ENCODE measurements at regions not wholly inside any gene's neighbourhood (a gene's known extent, or its start where the extent isn't known, plus 50 kb on each side); places are given as distances from the start of the nearest gene placed in this dataset.
"Not testable (repeated sequence)": the region's sequence is repeated elsewhere in the genome, so short reads cannot be mapped to it uniquely, and the experiment has no call there.

DNA sequence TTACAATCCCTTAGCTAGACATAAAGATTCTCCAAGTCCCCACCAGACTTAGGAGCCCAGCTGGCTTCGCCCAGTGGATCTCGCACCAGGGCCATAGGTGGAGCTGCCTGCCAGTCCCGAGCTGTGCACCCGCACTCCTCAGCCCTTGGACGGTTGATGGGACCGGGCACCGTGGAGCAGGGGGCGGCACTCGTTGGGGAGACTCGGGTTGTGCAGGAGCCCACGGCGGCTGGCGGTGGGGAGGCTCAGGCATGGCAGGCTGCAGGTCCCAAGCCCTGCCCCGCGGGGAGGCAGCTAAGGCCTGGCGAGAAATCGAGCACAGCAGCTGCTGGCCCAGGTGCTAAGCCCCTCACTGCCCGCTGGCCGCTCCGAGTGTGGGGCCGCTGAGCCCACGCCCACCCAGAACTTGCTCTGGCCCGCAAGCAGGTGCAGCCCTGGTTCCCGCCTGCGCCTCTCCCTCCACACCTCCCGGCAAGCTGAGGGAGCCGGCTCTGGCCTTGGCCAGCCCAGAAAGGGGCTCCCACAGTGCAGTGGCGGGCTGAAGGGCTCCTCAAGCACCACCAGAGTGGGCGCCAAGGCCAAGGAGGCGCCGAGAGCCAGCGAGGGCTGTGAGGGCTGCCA lies 275.0 kb upstream of the PDE3A start:
- not testable (repeated sequence) for DNase-seq

DNA sequence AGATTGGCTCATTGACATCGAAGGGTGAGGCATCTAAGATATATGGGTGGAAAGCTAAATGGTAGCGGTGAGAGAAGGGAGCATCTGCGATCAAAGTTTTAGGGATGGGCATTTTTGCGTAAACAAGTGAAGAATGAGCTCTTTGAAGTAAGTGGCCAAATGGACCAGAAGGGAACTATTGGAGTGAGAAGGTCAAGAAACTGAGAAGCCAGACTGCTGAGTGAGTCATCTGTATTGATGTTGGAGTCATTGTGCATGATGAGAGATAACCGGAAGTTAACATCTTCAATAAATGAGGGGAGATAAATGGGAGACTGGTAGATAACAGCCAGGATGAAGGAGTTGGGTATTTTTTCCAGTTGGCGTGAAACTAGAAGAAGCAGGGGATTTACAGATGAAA lies 271.9 kb upstream of the PDE3A start:
- no peak for DNase-seq

DNA sequence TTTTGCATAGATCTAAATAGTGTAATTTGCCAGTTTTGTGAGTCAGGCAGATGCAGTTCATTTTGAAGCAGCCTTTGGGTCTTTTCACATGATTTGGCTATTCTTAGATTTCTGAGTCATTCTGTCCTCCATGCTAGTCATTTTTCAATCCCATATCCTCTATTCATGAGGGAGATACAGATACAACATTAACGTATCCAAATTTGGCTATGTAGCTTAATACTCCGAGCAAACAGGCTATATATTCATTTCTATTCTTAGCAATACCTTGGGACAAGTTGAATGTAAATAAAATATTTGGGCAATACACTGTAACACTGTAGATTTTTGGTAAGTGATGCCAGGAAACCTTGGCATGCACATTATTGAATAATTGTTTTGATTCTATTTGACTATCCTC lies 270.7 kb upstream of the PDE3A start:
- DNase-seq: no peak

DNA sequence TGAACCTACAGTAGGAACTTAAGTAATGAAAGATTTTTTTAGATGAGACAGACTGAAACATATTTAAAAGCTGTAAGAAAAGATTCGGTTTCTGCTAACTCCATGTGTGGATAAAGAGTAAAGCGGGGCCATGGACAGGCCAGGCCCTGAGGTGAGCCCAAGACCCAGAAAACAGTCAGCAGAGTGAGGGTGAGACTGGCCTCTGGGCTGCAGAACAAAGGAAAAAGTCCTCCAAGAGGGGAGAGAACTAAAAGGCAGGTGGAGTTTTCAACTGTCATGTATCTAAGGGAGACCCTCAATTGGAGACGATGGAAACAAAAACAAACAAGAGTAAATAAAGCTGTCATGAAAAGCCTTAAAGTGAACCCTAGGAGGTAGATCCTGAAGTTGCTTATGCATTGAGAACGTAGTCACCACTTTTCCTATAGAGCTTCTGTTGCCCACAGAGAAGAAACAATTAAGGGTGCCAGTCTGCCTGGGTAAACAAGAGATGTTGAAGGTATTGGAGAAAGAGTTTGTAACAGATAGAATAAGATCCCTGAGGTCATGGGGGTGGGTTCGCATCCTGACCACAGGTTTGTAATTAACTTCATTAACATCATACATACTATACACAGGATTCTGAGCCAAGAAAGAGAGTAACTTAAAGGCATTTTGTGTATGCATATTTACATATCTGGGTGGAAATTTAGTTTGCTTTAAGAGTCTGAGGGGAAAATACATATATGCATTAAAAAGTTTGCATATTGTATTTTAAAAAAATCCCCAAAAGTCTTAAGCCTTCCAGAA lies 268.7 kb upstream of the PDE3A start:
- peak in 2 of 3 experiments; percentile 16 to 71 for DNase-seq

DNA sequence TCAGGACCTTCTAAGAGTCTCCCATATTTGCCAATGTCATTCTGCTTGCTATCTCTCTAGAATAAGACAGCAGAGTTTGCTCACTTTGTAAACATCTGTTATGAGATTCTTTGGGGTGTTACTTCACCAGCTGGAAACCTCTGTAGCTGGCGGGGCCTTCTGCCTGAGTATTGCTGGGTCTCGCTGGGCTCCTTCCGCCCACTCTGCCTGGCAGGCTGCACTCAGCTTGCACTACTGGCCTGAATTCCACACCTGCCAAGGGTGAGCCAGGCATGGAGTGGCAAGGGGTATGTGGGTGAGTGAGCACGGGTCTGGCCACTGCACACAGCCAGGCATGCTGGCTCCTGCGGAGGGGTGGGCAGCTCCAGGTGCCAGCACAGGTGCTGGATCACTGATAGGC lies 267.3 kb upstream of the PDE3A start:
- no peak for DNase-seq

DNA sequence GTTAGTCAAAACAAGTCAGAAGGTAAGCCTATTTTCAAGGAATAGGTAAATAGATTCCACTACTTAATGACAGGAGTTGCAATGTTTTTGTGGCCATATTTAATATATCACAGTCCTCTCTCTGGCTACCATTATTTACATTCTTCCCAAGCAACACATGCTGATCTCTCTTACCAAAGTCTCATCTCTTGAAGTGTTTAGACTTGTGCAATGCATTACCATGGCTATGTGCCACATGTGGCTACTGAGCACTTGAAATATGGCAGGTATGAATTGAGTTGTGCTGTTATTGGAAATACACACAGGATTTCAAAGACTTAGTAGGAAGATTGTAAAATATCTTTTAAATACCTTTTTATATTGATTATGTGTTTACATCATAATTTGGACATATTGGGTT lies 262.4 kb upstream of the PDE3A start:
- DNase-seq: no peak

DNA sequence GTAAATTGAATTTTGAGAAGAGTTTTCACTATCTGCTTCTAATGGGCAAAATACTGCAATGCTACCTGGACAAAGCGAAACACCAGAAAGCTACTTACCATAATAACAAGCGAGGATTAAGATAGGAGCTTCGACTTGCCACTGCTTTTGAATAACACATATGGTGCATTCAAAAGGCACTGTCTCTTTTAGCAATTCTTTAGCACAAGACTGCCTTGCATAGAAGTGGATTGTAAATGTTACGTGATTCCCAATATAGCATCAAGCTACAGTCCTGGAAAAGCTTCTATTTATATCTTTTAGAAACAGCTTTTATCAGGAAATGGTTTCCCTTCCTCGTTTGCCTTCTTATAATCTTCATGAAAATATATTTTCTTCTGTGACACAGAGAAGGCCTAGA lies 258.7 kb upstream of the PDE3A start:
- DNase-seq: no peak

DNA sequence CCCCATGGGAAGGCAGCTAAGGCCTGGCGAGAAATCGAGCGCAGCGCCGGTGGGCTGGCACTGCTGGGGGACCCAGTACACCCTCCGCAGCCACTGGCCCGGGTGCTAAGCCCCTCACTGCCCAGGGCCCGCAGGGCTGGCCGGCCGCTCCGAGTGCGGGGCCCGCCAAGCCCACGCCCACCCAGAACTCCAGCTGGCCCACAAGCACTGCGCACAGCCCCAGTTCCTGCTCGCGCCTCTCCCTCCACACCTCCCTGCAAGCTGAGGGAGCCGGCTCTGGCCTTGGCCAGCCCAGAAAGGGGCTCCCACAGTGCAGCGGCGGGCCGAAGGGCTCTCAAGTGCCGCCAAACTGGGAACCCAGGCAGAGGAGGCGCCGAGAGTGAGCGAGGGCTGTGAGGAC lies 253.0 kb upstream of the PDE3A start:
- DNase-seq: not testable (repeated sequence)

DNA sequence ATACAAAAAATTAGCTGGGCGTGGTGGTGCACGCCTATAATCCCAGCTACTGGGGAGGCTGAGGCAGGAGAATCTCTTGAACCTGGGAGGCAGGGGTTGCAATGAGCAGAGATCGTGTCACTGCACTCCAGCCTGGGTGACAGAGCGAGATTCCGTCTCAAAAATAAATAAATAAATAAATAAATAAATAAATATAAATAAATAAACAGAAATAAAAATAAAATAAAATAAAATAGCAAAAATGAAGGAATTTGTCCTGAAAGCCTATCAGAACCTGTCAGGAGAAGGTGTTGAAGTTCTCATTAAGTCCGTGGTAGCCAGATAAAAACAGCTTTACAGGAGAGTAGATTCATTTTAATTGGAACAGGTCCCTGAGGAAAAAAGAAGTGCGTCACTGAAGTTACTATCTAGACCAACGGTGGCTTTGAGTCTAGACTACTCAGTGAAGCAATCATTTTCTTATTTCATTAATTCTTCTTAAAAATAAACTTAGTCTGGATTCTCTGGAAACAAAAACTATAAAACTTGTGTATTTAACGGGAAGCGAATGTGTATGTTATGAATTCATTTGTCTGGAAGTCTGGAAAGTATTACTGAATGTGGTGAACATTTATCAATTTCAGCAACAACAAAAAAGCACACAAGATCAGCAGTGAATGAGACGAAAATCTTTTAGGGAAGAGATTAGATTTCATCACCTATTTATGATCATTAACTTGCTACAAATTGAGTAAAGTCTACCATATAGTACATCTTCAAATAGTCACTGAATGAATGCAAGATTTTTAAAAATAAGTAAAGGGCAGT lies 248.5 kb upstream of the PDE3A start:
- DNase-seq: no peak

DNA sequence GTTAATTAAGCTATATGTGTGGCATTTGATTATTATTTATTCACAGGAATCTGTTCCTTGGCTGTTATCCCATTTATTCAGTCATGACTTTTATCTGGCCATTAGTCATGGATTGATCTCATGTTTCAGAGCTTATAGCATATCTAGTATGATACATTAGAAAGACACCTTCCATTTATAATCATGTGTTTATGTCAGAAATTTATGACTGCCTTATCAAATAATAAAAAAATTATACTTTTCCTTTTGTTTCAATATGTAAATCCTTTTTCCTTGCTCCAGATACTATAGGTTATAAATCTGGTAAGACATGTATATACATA lies 248.0 kb upstream of the PDE3A start:
- DNase-seq: no peak

DNA sequence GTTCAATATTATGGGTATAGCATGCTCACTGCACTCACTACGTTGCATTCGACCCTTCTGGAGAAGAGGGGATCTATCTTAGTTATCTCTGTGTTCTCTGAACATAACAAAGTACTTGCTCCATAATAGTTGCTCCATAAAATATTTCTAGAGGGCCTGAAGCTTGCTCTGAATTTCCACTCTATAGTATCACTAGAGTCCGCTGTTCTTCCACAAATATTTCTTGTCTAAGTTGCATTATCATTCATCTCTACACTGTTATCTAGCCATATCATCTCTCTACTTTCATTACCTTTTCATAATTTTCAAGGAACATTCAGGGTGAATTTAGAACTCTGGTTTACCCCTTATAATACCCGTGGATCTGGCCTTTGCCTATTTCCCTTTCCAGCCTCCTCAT lies 246.1 kb upstream of the PDE3A start:
- DNase-seq: no peak

DNA sequence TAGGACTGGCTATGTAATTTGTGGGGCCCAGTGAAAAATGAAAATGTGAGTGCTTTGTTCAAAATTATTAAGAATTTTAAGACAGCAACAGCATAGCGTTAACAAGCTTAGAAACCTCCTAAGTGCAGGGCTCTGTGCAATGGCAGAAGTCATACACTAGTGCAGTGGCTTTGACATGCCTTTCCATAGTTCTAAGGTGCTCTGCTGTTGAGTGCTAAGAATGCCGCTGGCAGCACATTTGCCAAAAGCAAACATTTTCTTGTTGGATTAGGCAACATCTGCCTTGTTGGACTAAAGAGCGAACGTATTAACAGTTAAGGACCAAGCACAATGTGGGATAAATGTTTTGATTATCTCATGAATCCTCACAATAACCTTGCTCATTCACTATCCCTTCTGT lies 244.9 kb upstream of the PDE3A start:
- DNase-seq: no peak

DNA sequence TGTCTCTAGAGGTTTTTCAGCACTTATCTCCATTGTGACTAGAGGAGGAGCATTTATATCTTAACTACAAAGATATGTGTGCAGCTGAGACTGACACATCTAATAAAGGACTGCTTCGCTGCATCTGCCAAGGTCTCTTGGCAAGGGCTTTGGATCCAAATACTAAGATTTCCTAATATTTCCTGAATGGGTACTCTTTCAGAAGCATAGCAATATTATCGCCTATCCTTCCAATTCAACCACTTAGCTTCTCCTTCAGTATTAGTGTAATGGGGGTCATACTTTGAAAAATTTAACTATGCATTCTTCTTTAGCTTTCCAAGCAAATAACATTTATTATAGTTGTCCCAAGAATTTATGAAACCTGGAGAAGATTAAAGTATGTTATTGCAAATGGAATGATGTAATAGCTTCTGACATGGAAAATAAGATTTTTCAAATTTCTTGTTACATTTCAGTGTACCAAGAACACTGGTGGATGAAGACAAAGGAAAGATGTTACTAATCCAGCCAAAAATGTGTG lies 243.0 kb upstream of the PDE3A start:
- no peak for DNase-seq

DNA sequence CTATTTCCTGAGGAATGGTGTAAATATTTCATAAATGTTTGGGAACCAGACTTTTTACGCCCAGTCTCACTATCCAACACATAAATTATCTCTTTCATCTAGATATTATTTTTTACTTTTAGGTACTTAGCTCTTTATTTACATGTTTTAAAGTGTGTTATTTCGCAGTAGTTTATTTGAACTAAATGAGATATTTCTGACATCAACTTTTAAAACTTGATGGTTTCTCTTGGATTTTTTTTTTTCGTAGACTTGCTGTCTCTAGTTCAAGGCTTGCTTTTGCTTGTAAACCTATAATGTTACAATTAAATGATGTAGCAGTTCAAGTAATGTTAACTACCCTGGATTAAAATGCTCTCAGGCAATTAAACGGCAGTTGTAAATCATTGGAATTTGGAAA lies 241.7 kb upstream of the PDE3A start:
- DNase-seq: no peak

DNA sequence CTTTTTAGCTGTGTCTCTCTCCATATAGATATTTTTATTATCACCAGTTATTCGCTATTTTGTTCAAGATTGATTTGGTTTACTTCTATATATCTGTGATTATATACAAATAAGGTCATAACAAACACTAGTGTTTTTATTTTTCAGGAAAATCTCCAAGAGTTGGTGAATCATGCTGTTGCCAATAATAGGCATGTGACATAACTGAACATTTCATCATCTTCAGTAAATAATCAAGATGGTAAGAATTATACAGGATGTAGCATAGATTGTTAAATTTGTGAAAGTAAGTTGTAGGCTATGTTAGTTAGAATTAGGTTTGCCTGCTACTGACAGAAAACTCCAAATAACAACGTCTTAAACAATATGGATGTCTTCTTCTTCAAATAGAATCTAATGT lies 240.9 kb upstream of the PDE3A start:
- DNase-seq: no peak

DNA sequence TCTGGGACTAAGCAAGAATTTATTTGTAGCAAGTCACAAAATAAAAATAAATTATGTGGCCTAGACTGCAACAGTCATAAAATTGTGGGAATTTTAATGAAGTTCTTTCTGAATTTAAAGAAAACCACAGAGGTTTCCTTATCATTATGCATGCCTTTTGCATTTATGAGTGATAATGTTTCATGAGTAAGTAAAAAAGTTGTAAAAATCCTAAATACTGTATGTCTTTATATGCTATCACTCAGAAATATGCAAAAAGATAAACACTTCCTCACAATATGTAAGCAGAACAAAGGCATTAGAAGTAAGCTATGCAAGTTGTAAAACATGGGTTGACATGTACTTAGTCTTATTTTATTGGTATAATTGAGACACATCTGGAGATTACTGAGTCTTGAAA lies 239.4 kb upstream of the PDE3A start:
- DNase-seq: no peak

DNA sequence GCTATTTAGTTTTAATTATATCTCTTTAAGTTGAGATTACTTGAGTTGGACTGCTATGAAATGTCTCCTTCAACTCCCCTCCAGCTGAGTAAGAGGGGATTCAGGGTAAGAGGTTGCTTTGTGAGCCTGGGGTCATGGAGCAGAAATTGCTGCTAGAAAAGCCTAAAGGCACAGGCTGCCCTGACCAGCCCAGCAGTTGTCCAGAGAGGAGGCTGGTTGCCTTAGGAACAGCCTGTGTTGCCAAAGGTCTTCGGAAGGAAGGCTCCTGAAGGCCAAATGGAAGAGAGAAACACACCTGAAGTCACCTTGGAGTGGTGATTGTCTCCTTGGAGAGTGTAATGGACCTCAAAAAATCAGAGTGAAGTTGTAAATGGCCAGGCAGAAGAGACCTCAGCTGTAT lies 235.5 kb upstream of the PDE3A start:
- DNase-seq: peak in 2 of 3 experiments; percentile 11 to 38

DNA sequence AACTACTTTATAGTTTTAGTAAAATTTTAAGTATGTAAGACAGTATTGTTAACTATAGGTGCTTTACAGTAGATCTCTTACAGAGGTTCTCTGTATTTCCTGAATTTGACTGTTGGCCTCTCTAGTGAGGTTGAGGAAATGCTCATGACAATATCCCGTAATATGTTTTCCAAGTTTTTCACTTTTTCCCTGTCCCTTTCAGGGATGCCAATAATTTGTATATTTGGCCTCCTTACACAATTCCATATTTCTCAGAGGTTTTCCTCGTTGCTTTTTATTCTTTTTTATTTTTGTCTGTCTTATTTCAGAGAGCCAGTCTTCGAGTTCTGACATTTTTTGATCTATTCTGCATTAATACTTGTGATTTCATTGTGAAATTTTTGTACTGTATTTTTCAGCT lies 233.7 kb upstream of the PDE3A start:
- no peak for DNase-seq

DNA sequence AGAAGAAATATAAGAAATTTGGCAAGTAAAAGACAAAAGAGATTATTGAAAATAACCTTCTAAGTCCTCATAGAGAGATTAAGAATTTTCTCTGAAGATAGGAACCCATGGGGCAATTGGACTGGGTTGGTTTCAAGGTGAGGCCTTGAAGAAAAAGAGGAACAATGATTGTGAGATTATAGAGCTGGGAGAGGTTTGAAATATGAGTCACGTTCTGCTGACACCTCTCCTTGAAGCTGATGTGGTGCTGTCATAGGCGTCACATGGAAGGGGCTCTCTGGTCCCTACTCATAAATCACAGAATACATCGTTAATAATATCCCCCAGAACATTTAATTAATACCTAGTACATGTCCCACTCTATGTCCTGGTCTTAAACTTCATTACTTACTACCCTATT lies 227.6 kb upstream of the PDE3A start:
- no peak for DNase-seq

DNA sequence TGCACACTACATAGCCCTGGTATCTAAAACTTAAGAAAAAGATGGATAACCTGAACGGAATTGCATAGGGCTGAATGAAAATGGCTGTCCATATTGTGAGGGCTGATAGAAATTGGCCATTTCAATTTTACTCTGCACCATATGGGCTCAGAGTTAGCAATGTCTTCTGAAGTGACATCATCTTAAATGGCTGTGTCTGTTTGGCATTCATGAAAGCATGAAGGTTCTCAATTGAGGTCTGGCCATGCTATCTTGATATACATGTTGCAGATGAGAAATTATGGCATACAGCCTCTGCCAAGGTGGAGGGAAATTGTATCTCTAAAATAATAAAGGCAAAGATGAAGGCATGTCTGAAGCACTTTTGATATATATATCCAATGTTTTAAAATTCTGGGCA lies 226.0 kb upstream of the PDE3A start:
- DNase-seq: no peak

DNA sequence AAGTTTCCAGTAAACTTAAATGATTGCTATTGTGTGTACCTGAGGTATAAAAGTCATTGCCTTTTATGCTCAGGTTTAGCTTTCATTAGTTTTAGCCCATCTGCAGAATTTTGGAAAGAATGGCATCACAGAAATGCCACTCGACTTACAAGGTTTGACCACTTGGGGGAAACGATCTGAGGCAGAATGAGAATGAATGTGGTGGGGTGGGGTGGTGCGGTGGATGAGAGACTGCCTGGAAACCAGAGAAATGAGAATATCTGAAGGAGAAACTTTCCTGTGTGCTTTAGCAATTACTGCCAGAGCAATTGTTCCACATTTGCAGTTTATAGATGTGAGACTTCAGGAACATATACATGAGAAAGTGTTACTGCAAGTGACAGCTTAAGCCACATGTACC lies 225.4 kb upstream of the PDE3A start:
- DNase-seq: no peak

DNA sequence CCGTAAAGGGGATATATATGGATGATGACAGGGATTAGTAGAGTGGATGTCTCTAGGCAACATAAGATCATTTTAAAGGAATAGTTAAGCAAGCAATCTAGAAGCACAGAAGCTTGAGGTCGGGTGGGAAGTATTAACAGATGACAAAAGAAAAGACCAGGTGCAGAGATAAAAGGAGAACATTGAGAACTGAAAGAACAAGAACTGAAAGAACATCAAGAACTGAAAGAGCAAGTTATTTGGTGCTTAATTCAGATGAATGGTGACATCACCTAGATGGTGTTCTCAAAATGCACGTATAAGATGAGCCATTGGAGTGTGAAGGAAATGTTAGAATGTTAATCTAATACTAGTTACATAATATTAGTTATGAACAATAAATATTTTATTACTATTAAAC lies 224.0 kb upstream of the PDE3A start:
- no peak for DNase-seq

DNA sequence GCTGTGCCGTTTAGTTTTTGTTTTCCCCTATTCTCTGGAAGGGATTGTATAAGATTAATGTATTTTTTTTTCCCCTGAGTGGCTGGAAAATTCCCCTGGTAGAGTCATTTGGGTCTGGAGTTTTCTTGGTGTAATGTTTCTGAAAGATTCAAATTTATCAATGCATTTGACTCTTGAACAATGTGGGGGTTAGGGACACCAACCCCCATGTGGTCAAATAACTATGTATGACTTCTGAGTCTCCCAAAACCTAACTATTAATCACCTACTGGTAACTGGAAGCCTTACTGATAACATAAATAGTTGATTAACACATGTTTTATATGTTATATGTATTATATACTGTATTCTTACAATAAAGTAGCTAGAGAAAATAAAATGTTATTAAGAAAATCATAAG lies 220.1 kb upstream of the PDE3A start:
- DNase-seq: no peak

DNA sequence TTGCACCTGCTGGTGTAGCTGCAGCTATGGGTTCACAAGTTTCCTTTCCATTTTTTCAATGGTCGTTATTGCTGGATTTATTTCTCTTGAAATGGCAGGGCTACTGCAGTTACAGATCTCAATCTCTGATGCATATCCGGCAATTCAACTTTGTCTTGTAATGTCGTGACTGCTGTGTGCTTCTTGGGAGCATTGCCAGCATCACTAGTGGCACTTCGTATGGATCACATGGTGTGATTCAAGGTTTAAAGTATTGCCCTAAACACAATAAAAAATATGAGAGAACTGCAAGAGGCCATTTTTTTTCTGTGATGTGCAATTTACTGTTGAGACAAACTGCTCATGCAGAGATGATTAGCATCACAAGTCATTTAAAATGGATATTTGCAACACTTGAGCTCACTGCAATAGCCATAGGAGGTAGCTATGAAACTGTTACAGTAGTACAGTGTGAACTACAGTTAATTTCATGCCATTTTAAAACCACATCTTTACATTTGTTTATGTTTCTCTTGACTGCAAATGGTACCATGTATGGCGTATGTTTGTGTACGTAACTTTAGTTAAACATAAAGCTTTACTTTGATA lies 217.4 kb upstream of the PDE3A start:
- peak; percentile 29 to 89 (median 77) for DNase-seq

All from NCI-H1417 (cell line).